T-cell (primary cell): ENCODE measurements at regions not wholly inside any gene's neighbourhood (a gene's known extent, or its start where the extent isn't known, plus 50 kb on each side); places are given as distances from the start of the nearest gene placed in this dataset.
"Not testable (repeated sequence)": the region's sequence is repeated elsewhere in the genome, so short reads cannot be mapped to it uniquely, and the experiment has no call there.

Source experiments
- ATAC-seq, 4 experiments: fragments of 200-7000 bp in 3 of 4; fragments of 150-1000 bp in 1 of 4; cut with Tn5 transposase; replicated peaks in 1 of 4; 1 replicate in 3 of 4; 2 replicates in 1 of 4; pipeline ENCODE4 v1.10.0; 2021; ENCODE audit warnings: moderate library complexity in 3 of 4, mild to moderate bottlenecking in 2 of 4, moderate number of reproducible peaks in 1 of 4
- CTCF ChIA-PET, 2 donors: fragments of 300-600 bp; sonication (Branson Sonifier 250); formaldehyde crosslinking; loops; one replicate each; lab custom pipeline; 2022; ENCODE audit warnings: antibody characterized with exemption in 2 of 2; lab: Charles Lee
- POLR2A ChIA-PET, 2 donors: fragments of 300-600 bp; sonication (Branson Sonifier 250); formaldehyde crosslinking; loops; one replicate each; lab custom pipeline; 2022; ENCODE audit warnings: antibody characterized with exemption in 2 of 2; lab: Charles Lee
- DNase-seq, 35 experiments: peaks; one replicate each; pipeline versions ENCODE4 v3.0.0 to v3.0.0-alpha.2; 2013 to 2023
- H3K27ac ChIP-seq: one replicate; pipeline ENCODE4 v1.5.1; 2013; ENCODE audit warnings: low read length
- H3K27me3 ChIP-seq, 2 experiments: replicated peaks in 1 of 2; 1 replicate in 1 of 2; 2 replicates in 1 of 2; pipeline versions ENCODE4 v1.6.1 to v1.7.0; 2013; ENCODE audit warnings: low read length in 1 of 2, mixed read lengths in 1 of 2; ENCODE audit not compliant: control insufficient read depth in 2 of 2, insufficient read depth in 2 of 2; ENCODE audit errors: extremely low read depth in 1 of 2
- H3K36me3 ChIP-seq, 2 donors: 1 replicate in 1 of 2; 2 replicates in 1 of 2; pipeline versions ENCODE4 v1.6.1 to v1.7.0; 2013; ENCODE audit warnings: low read length in 1 of 2; ENCODE audit not compliant: control insufficient read depth in 2 of 2, insufficient read depth in 1 of 2; ENCODE audit errors: extremely low read depth in 1 of 2
- H3K4me1 ChIP-seq, 2 experiments: 1 replicate in 1 of 2; 2 replicates in 1 of 2; pipeline versions ENCODE4 v1.6.1 to v1.7.0; 2013; ENCODE audit warnings: low read length in 2 of 2, mixed read lengths in 1 of 2; ENCODE audit not compliant: insufficient read depth in 2 of 2, control insufficient read depth in 1 of 2; ENCODE audit errors: extremely low read depth in 1 of 2
- H3K4me3 ChIP-seq, 2 donors: 1 replicate in 1 of 2; 2 replicates in 1 of 2; pipeline versions ENCODE4 v1.5.1 to v1.7.0; 2013; ENCODE audit warnings: mild to moderate bottlenecking in 2 of 2, low read length in 1 of 2, moderate library complexity in 1 of 2; ENCODE audit not compliant: control insufficient read depth in 1 of 2; ENCODE audit errors: extremely low read depth in 1 of 2
- H3K9me3 ChIP-seq: 2 replicates; pipeline ENCODE4 v1.7.0; 2013
- H3K27ac Mint-ChIP-seq, 2 donors: one replicate each; pipeline ENCODE4 v1.8.0; 2020 to 2021; ENCODE audit warnings: mild to moderate bottlenecking in 2 of 2, mixed read lengths in 2 of 2
- H3K27me3 Mint-ChIP-seq, 2 donors: one replicate each; pipeline ENCODE4 v1.8.0; 2021 to 2022; ENCODE audit warnings: mixed read lengths in 2 of 2
- H3K36me3 Mint-ChIP-seq: one replicate; pipeline ENCODE4 v1.8.0; 2021; ENCODE audit warnings: mixed read lengths
- H3K4me1 Mint-ChIP-seq, 3 donors: one replicate each; pipeline ENCODE4 v1.8.0; 2020 to 2022; ENCODE audit warnings: mixed read lengths in 3 of 3, mild to moderate bottlenecking in 1 of 3
- H3K4me3 Mint-ChIP-seq, 3 donors: one replicate each; pipeline ENCODE4 v1.8.0; 2020 to 2022; ENCODE audit warnings: mild to moderate bottlenecking in 3 of 3, mixed read lengths in 3 of 3, moderate library complexity in 3 of 3
- H3K9me3 Mint-ChIP-seq, 3 donors: one replicate each; pipeline ENCODE4 v1.8.0; 2020 to 2022; ENCODE audit warnings: mixed read lengths in 3 of 3
- WGBS: methylation state at CpG from one replicate; pipeline ENCODE4 v1.1.5; 2013; ENCODE audit warnings: missing lambda C conversion rate; ENCODE audit not compliant: insufficient coverage; 5-methylcytosine and 5-hydroxymethylcytosine counted together

GRCh38 chr1:68725001-68725752 is 228.3 kb upstream of the DEPDC1 start:
- H3K36me3 ChIP-seq = no peaks in the 10 kb centered on the region
- no peaks in the 10 kb centered on the region for H3K4me1 Mint-ChIP-seq
- H3K36me3 Mint-ChIP-seq = no peaks in the 10 kb centered on the region
- H3K27me3 Mint-ChIP-seq = no peaks in the 10 kb centered on the region
- no peaks in the 10 kb centered on the region for H3K4me1 ChIP-seq
- no peak for ATAC-seq
- POLR2A ChIA-PET = no interaction called here
- CTCF ChIA-PET = no interaction called here
- peaks cover 0 to 11% (median 6%) of the 10 kb centered on the region in 3 donors for H3K9me3 Mint-ChIP-seq
- H3K4me3 Mint-ChIP-seq = no peak overlapping the region
- no peak for DNase-seq
- H3K27ac ChIP-seq = no peak overlapping the region
- H3K4me3 ChIP-seq = no peak overlapping the region
- no peaks in the 10 kb centered on the region for H3K27me3 ChIP-seq
- H3K27ac Mint-ChIP-seq = no peak overlapping the region
- no peaks in the 10 kb centered on the region for H3K9me3 ChIP-seq
- 60% methylated on average over 1 of the region's 2 CpGs for WGBS

- H3K27me3 ChIP-seq, DNase-seq, H3K36me3 ChIP-seq, H3K27ac Mint-ChIP-seq, H3K27ac ChIP-seq, H3K9me3 ChIP-seq, H3K4me1 Mint-ChIP-seq, POLR2A ChIA-PET, H3K4me3 Mint-ChIP-seq, H3K27me3 Mint-ChIP-seq, H3K4me1 ChIP-seq, H3K36me3 Mint-ChIP-seq, H3K4me3 ChIP-seq, ATAC-seq, CTCF ChIA-PET: not testable (repeated sequence)
- peaks cover 8 to 19% (median 17%) of the 10 kb centered on the region in 3 donors for H3K9me3 Mint-ChIP-seq
- 40% methylated on average over 1 of the region's 19 CpGs for WGBS
Observed at GRCh38 chr1:68739486-68739885, 242.6 kb upstream of the DEPDC1 start.

GRCh38 chr1:68745011-68745410 is 248.1 kb upstream of the DEPDC1 start:
- ATAC-seq (no peak), DNase-seq (no peak)
- ChIA-PET POLR2A (no interaction called here), CTCF (no interaction called here)
- Histone ChIP-seq H3K36me3 (no peaks in the 10 kb centered on the region), H3K9me3 (peaks cover 4% of the 10 kb centered on the region), H3K27ac (no peak overlapping the region), H3K4me1 (no peaks in the 10 kb centered on the region), H3K27me3 (no peaks in the 10 kb centered on the region), H3K4me3 (no peak overlapping the region)
- Mint-ChIP-seq H3K4me1 (no peaks in the 10 kb centered on the region), H3K27me3 (no peaks in the 10 kb centered on the region), H3K9me3 (peaks cover 8 to 27% (median 22%) of the 10 kb centered on the region in 3 donors), H3K27ac (no peak overlapping the region), H3K36me3 (no peaks in the 10 kb centered on the region), H3K4me3 (no peak overlapping the region)
- 83% methylated on average over 1 of the region's 2 CpGs for WGBS

- Mint-ChIP-seq H3K4me1 (no peaks in the 10 kb centered on the region), H3K9me3 (peaks cover 8 to 26% (median 20%) of the 10 kb centered on the region in 3 donors), H3K4me3 (no peak overlapping the region), H3K27me3 (no peaks in the 10 kb centered on the region), H3K36me3 (no peaks in the 10 kb centered on the region), H3K27ac (no peak overlapping the region)
- DNase-seq = no peak
- H3K4me3 ChIP-seq = no peak overlapping the region
- no peak for ATAC-seq
- no CpG with 5 or more reads among the region's 1 CpG for WGBS
- no peaks in the 10 kb centered on the region for H3K4me1 ChIP-seq
- no peaks in the 10 kb centered on the region for H3K36me3 ChIP-seq
- CTCF ChIA-PET = no interaction called here
- peaks cover 4% of the 10 kb centered on the region for H3K9me3 ChIP-seq
- H3K27me3 ChIP-seq = no peaks in the 10 kb centered on the region
- no peak overlapping the region for H3K27ac ChIP-seq
- POLR2A ChIA-PET = no interaction called here
Observed at GRCh38 chr1:68745451-68745850, 248.6 kb upstream of the DEPDC1 start.

- H3K27me3 ChIP-seq = no peaks in the 10 kb centered on the region
- Mint-ChIP-seq H3K9me3 (peaks cover 8 to 18% (median 12%) of the 10 kb centered on the region in 3 donors), H3K27me3 (no peaks in the 10 kb centered on the region), H3K36me3 (no peaks in the 10 kb centered on the region), H3K4me3 (no peak overlapping the region), H3K4me1 (no peaks in the 10 kb centered on the region), H3K27ac (no peak overlapping the region)
- H3K4me3 ChIP-seq = no peak overlapping the region
- peaks cover 4% of the 10 kb centered on the region for H3K9me3 ChIP-seq
- ChIA-PET POLR2A (no interaction called here), CTCF (no interaction called here)
- no peaks in the 10 kb centered on the region for H3K4me1 ChIP-seq
- H3K36me3 ChIP-seq = no peaks in the 10 kb centered on the region
- no peak for DNase-seq
- no CpG with 5 or more reads among the region's 1 CpG for WGBS
- H3K27ac ChIP-seq = no peak overlapping the region
- no peak for ATAC-seq
Observed at GRCh38 chr1:68746378-68746777, 249.5 kb upstream of the DEPDC1 start.

- Histone ChIP-seq H3K27me3 (no peaks in the 10 kb centered on the region), H3K36me3 (no peaks in the 10 kb centered on the region), H3K4me3 (no peak overlapping the region), H3K4me1 (no peaks in the 10 kb centered on the region), H3K27ac (no peak overlapping the region), H3K9me3 (peaks cover 4% of the 10 kb centered on the region)
- DNase-seq (no peak), ATAC-seq (no peak)
- H3K36me3 Mint-ChIP-seq = no peaks in the 10 kb centered on the region
- no peaks in the 10 kb centered on the region for H3K4me1 Mint-ChIP-seq
- H3K27ac Mint-ChIP-seq = no peak overlapping the region
- no peak overlapping the region for H3K4me3 Mint-ChIP-seq
- WGBS = no CpG with 5 or more reads among the region's 2 CpGs
- CTCF ChIA-PET = no interaction called here
- H3K27me3 Mint-ChIP-seq = no peaks in the 10 kb centered on the region
- POLR2A ChIA-PET = no interaction called here
- H3K9me3 Mint-ChIP-seq = peaks cover 0 to 12% (median 8%) of the 10 kb centered on the region in 3 donors
Observed at GRCh38 chr1:68751723-68752122, 254.8 kb upstream of the DEPDC1 start.
